ENCODE measurements at regions not wholly inside any gene's neighbourhood (a gene's known extent, or its start where the extent isn't known, plus 50 kb on each side); places are given as distances from the start of the nearest gene placed in this dataset.

DNA sequence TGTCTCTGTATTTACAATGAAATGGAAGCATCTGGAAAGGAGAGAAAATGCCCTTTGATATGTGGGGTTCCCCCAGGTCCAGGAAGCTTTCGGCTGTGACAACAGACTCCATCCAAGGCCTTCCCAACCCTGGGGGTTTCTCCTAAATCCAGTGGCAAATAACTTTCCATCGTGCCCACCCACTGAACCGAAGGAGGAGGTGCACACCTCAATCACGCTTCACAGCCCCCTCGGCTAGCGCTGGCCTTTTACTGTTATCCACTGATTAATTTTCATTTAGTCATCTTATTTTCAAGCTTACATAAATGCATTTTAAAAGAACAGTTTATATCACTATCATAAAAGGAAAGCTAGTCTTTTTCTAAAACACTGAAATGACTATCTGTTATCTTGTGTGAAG, 286.8 kb upstream of the ZMIZ1 start:
- H3K9me2 ChIP-seq (replicated peaks; ENCODE audit: low read length) = no peaks in the 10 kb centered on the region
- peaks cover 18% of the 10 kb centered on the region; the same call in 1 of the 2 replicates for H3K27me3 ChIP-seq (ENCODE audit: low read length)
- no peak overlapping the region for H2AFZ ChIP-seq (ENCODE audit: low read length)
- peaks cover 20% of the 10 kb centered on the region for H3K4me1 ChIP-seq (ENCODE audit: insufficient read depth, low read length)
- no peaks in the 10 kb centered on the region for H3K79me2 ChIP-seq (ENCODE audit: low read length)
- ChIA-PET POLR2A (ENCODE audit: unreplicated experiment) (interaction anchor here (0.5 kb wide), 1 partner anchor 51 kb away, joined by 3 read pairs; no protein-coding TSS in a partner anchor), CTCF (no interaction called here)
- ATAC-seq (no peak), DNase-seq (no peak)
- no peaks in the 10 kb centered on the region for H4K20me1 ChIP-seq (ENCODE audit: low read length)
- no peak overlapping the region for H3K27ac ChIP-seq (ENCODE audit: low read length)
- no peaks in the 10 kb centered on the region for H3K9me3 ChIP-seq (ENCODE audit: low read length)
- BruUV-seq (replicated peaks) = no TSS peak
- H3K9ac ChIP-seq (ENCODE audit: low read length) = no peak overlapping the region
- TF ChIP-seq, protein P1, sequence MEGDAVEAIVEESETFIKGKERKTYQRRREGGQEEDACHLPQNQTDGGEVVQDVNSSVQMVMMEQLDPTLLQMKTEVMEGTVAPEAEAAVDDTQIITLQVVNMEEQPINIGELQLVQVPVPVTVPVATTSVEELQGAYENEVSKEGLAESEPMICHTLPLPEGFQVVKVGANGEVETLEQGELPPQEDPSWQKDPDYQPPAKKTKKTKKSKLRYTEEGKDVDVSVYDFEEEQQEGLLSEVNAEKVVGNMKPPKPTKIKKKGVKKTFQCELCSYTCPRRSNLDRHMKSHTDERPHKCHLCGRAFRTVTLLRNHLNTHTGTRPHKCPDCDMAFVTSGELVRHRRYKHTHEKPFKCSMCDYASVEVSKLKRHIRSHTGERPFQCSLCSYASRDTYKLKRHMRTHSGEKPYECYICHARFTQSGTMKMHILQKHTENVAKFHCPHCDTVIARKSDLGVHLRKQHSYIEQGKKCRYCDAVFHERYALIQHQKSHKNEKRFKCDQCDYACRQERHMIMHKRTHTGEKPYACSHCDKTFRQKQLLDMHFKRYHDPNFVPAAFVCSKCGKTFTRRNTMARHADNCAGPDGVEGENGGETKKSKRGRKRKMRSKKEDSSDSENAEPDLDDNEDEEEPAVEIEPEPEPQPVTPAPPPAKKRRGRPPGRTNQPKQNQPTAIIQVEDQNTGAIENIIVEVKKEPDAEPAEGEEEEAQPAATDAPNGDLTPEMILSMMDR (conservative IDR thresholded peaks at IDR 0.05; ENCODE audit: low read depth, low read length) = no peak
- TF ChIP-seq EZH2phosphoT487 (IDR thresholded peaks at IDR 0.05; ENCODE audit: borderline replicate concordance, low read length) (no peak), EZH2 (IDR thresholded peaks at IDR 0.05; ENCODE audit: low read length, unreplicated experiment) (no peak)
- H3K4me2 ChIP-seq (ENCODE audit: low read length) = no peak overlapping the region
- no peak overlapping the region for H3K4me3 ChIP-seq (ENCODE audit: low read length)
- H3K36me3 ChIP-seq (ENCODE audit: low read depth, low read length) = no peaks in the 10 kb centered on the region
- intact Hi-C loops (cut with micrococcal nuclease) = no loop called here
- no peaks in the 10 kb centered on the region for H3F3A ChIP-seq (ENCODE audit: low read length, unreplicated experiment)

DNA sequence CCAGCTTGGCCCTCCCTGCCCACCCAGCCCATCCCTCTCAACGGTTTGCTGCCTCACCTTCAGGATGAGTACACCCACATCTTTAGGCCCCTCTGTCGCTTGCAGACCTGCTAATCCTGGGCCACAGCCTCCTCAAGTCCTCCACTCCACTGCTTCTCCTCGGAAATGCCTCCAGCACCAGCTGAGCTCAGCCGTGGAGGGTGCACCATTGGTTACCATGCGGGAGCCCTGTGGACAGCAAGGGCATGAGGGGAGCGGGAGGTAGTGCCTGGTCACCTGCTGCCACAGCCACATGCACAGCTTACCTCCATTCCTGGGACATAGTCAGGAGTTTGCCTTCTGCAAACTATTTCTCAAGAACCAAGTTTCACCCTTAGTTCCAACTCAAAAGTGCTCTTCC, 286.3 kb upstream of the ZMIZ1 start:
- CTCF ChIA-PET = no interaction called here
- H4K20me1 ChIP-seq (ENCODE audit: low read length) = no peaks in the 10 kb centered on the region
- no peak for ATAC-seq
- no peak overlapping the region for H3K4me2 ChIP-seq (ENCODE audit: low read length)
- intact Hi-C loops (cut with micrococcal nuclease) = no loop called here
- DNase-seq = no peak
- H3K4me1 ChIP-seq (ENCODE audit: insufficient read depth, low read length) = peaks cover 16% of the 10 kb centered on the region
- H3K4me3 ChIP-seq (ENCODE audit: low read length) = no peak overlapping the region
- no peaks in the 10 kb centered on the region for H3F3A ChIP-seq (ENCODE audit: low read length, unreplicated experiment)
- no peaks in the 10 kb centered on the region for H3K9me3 ChIP-seq (ENCODE audit: low read length)
- H3K9me2 ChIP-seq (replicated peaks; ENCODE audit: low read length) = no peaks in the 10 kb centered on the region
- no peaks in the 10 kb centered on the region for H3K36me3 ChIP-seq (ENCODE audit: low read depth, low read length)
- TF ChIP-seq, protein P1 (conservative IDR thresholded peaks at IDR 0.05; ENCODE audit: low read depth, low read length) = no peak
- TF ChIP-seq EZH2 (IDR thresholded peaks at IDR 0.05; ENCODE audit: low read length, unreplicated experiment) = no peak
- no peak for TF ChIP-seq EZH2phosphoT487 (IDR thresholded peaks at IDR 0.05; ENCODE audit: borderline replicate concordance, low read length)
- no TSS peak for BruUV-seq (replicated peaks)
- no peak overlapping the region for H3K27ac ChIP-seq (ENCODE audit: low read length)
- peaks cover 21% of the 10 kb centered on the region for H3K27me3 ChIP-seq (ENCODE audit: low read length)
- H2AFZ ChIP-seq (ENCODE audit: low read length) = no peak overlapping the region
- no peak overlapping the region for H3K9ac ChIP-seq (ENCODE audit: low read length)
- POLR2A ChIA-PET (ENCODE audit: unreplicated experiment) = interaction anchor here (0.5 kb wide), 1 partner anchor 51 kb away, joined by 3 read pairs; no protein-coding TSS in a partner anchor
- H3K79me2 ChIP-seq (ENCODE audit: low read length) = no peaks in the 10 kb centered on the region

DNA sequence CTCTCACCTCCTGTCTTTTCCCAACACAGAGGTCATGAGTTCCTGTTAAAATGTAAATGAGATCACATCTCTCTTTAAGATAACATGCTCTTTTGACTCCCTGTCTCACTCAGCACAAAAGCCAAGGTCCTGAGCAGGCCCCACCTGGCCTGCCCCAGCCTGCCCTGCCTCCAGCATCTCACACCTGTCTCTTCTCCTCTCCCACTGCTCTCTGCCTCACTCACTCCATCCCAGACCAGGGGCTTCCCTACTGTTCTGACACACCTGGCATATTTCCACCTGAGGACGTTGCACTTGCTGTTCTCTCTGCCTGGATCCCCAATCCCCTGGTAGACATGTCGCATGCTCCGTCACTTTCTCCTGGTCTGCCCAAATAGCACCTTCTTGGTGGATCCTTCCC, 285.0 kb upstream of the ZMIZ1 start:
- Histone ChIP-seq H3K9me3 (ENCODE audit: low read length) (no peaks in the 10 kb centered on the region), H3K79me2 (ENCODE audit: low read length) (no peaks in the 10 kb centered on the region), H2AFZ (ENCODE audit: low read length) (no peak overlapping the region), H3K4me1 (ENCODE audit: insufficient read depth, low read length) (peaks cover 8% of the 10 kb centered on the region), H3K9ac (ENCODE audit: low read length) (no peak overlapping the region), H3K36me3 (ENCODE audit: low read depth, low read length) (no peaks in the 10 kb centered on the region), H3F3A (ENCODE audit: low read length, unreplicated experiment) (no peaks in the 10 kb centered on the region), H3K9me2 (replicated peaks; ENCODE audit: low read length) (no peaks in the 10 kb centered on the region), H3K27me3 (ENCODE audit: low read length) (peaks cover 32% of the 10 kb centered on the region), H4K20me1 (ENCODE audit: low read length) (no peaks in the 10 kb centered on the region), H3K4me2 (ENCODE audit: low read length) (no peak overlapping the region), H3K4me3 (ENCODE audit: low read length) (no peak overlapping the region), H3K27ac (ENCODE audit: low read length) (no peak overlapping the region)
- no peak for ATAC-seq
- BruUV-seq (replicated peaks) = no TSS peak
- TF ChIP-seq EZH2 (IDR thresholded peaks at IDR 0.05; ENCODE audit: low read length, unreplicated experiment) = no peak
- TF ChIP-seq, protein P1 (conservative IDR thresholded peaks at IDR 0.05; ENCODE audit: low read depth, low read length) = no peak
- no peak for TF ChIP-seq EZH2phosphoT487 (IDR thresholded peaks at IDR 0.05; ENCODE audit: borderline replicate concordance, low read length)
- ChIA-PET CTCF (no interaction called here), POLR2A (ENCODE audit: unreplicated experiment) (no interaction called here)
- intact Hi-C loops (cut with micrococcal nuclease) = no loop called here
- DNase-seq = no peak

Data from PC-3 (cell line).